Stimulated activated CD4-positive, alpha-beta T cell treated with anti-CD3 and anti-CD28 coated beads, Interleukin-4, amount 100 ng/mL, for 48 hours (primary cell): ENCODE measurements at regions not wholly inside any gene's neighbourhood (a gene's known extent, or its start where the extent isn't known, plus 50 kb on each side); places are given as distances from the start of the nearest gene placed in this dataset.
"Not testable (repeated sequence)": the region's sequence is repeated elsewhere in the genome, so short reads cannot be mapped to it uniquely, and the experiment has no call there.

ENCODE experiments used
- DNase-seq, 2 donors: peaks; one replicate each; pipeline ENCODE4 v3.0.0-alpha.2; 2020; ENCODE audit warnings: low read depth in 2 of 2

GRCh38 chr6:131427434-131428058 lies 145.5 kb upstream of the ARG1 start:
- DNase-seq = no peak

DNA sequence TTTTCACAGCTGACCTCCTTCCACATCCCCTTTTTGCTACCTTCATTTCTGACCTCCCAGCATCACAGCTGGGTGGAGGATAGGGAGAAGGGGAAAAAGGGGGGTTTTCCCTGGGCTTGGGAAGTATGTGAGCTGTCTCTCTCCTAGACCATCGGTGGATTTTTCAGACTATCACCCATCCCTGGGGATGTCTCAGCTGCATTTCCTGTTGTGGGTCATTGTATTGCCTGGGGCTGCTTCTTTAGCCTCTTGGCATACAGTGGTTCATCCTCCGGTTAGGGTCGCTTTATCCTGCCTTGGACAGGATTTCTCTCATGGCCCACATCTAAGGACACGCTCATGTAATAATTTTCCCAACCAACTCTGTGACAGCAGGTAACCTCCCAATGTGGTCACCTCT lies 142.5 kb upstream of the ARG1 start:
- no peak for DNase-seq

- DNase-seq = no peak
These were observed 141.3 kb upstream of the ARG1 start for GRCh38 chr6:131431718-131432117.

DNA sequence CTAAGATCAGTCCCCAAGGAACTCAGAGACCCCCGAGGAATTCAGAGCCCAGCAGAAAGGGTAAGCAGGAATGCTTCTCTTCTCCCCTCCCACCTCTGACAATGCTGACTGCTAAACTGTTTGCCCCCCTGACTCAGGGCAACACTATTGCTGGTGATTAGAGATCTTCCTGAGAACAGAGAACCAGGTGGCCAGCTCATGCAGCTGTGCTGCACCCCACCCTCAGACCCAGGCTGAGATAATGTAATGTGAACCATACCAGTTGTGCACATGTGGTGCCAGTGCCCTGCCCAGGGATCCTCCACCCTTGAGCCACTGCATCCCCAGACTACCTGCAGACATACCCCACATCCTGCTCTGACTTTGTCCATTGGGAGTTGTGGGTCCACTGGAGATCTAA lies 139.1 kb upstream of the ARG1 start:
- no peak for DNase-seq

DNA sequence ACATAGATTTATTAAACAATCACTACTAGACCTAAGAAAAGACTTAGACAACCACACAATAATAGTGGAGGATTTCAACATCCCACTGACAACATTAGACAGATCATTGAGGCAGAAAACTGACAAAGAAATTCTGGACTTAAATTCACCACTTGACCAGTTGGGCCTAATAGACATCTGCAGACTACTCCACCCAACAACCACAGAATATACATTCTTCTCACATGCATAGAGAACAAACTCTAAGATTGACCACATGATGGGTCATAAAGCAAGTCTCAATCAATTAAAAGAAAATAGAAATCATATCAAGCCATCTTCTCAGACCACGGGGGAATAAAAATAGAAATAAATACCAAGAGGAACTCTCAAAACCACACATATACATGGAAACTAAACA lies 136.7 kb upstream of the ARG1 start:
- DNase-seq = no peak

- DNase-seq = no peak
These were observed 130.0 kb upstream of the ARG1 start for GRCh38 chr6:131443014-131443413.

- DNase-seq = peak in 1 of 2 donors; percentile 19
These were observed 129.5 kb upstream of the ARG1 start for GRCh38 chr6:131443514-131443913.

- not testable (repeated sequence) for DNase-seq
These were observed 127.7 kb upstream of the ARG1 start for GRCh38 chr6:131445356-131445755.

DNA sequence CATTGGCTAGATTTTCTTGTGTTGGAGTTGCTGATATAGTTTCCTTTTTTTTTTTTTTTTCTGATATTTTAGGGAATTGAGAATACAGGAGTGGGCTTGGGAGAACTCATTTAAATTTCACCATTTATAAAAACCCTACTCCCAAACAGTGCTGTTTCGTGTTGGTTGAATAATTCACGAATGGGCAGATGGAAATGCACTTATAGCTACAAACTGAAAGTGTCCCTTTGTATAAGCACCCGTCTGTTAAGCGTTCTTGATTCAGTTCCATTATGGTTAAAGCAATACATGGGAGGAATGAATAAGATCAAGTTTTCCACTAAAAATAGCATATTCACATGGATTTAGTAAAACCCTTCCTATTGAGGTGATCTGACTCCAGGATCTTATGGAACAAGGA lies 122.2 kb upstream of the ARG1 start:
- DNase-seq = no peak

DNA sequence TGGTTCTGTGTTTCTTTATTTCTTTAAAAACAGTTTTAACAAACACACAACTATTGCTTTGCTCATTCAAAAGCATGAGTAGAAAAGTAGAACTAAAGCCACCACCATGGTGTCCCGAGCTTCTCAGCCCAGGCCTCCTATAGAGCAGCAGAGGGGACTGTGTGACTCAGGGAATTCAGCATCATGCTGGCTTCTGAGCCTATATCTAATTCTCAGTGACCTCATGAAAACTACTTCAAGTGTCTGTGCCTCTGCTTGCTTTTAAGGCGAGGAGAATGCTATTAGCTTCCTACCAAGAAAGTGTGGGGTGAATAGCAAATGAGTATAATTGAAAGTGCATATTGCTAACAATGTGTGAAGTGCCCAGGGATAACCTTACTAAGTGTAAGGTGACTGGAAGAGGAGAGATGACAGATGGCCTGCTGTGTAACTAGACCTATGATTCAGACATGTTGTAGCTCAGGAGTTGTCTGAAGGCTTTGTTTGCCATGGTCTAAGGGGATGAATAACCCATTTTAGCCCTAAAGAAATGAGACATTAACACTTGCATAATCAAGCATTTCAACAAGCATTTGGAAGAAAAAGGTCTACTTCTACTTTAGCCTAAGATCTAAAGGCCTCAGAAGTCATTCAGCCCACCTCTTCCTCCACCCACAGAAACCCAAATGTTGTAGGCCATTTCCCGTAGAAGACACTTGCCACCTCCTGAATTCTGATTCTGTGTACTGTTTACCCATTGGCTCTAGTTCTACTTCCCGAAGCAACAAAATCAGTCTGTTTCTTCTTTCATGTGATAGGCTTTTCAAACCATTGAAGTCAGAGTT lies 121.5 kb upstream of the ARG1 start:
- no peak for DNase-seq

DNA sequence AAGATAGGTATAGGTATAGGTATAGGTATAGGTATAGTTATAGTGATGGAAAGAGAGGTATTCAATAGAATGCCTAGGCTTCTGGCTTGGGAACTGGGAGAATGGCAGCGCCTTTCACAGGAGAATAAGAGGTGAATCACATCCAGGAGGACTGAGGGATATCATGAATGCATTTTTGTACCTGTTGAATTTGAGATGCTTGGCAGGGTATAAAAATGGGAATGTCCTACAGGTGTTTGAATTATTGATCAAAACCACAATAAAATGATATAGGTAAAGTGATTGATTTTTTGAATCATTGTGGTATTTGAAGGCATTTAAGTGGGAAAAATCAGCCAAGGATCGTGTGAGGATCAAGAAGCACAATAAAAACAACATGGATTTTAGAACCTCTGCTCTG lies 119.2 kb upstream of the ARG1 start:
- DNase-seq = no peak

GRCh38 chr6:131456565-131456964 lies 116.5 kb upstream of the ARG1 start:
- no peak for DNase-seq

- DNase-seq = no peak
These were observed 114.0 kb upstream of the ARG1 start for GRCh38 chr6:131459005-131459404.

DNA sequence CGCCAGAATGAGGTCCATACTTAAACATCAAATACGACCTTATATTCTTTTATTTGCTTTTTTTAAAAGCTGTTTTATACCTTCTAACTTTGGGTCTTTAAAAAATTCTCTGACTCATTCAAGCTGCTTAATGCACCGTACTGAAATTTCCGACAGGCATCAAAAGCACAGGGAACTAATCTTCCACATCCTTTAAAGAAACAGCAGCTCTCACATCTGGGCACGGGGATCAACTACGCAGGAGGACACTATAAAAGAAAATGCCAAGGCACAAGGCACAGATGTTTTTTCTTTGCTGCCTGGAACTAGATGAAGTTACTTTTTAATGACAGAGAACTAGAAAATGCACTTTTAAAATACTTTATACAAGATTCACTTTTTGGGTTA lies 112.4 kb upstream of the ARG1 start:
- DNase-seq = no peak

- no peak for DNase-seq
These were observed 103.9 kb upstream of the ARG1 start for GRCh38 chr6:131469130-131469529.

DNA sequence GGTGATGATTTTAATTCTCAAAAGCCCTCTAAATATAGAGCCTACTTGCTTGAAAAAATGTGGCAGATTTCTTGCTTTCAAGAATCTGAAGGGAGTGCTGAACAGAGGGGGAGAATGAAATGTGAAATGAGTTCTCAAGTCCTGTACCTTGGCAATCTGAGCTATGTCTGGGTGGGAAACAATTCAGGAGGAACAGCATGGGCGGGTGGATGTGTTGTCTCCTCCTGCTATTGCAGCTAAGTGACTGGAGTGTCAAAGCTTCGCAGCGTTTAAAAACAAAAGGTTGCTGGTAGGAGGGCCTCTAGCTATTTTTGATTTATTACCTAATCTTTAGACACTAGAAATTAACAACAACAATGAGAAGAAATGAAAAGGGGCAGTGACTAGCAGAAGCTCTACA lies 102.5 kb upstream of the ARG1 start:
- DNase-seq = no peak

- no peak for DNase-seq
These were observed 101.7 kb upstream of the ARG1 start for GRCh38 chr6:131471331-131471730.

DNA sequence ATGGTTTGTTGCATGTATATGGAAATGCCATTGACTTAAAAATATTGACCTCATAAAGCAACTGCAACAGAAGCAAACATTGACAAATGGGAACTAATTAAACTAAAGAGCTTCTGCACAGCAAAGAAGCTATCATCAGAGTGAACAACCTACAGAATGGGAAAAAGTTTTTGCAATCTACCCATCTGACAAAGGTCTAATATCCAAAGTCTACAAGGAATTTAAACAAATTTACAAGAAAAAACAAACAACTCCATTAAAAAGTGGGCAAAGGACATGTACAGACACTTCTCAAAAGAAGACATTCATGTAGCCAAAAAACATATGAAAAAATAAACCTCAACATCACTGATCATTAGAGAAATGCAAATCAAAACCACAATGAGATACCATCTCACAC lies 99.7 kb upstream of the ARG1 start:
- not testable (repeated sequence) for DNase-seq

- no peak for DNase-seq
These were observed 96.7 kb upstream of the ARG1 start for GRCh38 chr6:131476362-131476761.

DNA sequence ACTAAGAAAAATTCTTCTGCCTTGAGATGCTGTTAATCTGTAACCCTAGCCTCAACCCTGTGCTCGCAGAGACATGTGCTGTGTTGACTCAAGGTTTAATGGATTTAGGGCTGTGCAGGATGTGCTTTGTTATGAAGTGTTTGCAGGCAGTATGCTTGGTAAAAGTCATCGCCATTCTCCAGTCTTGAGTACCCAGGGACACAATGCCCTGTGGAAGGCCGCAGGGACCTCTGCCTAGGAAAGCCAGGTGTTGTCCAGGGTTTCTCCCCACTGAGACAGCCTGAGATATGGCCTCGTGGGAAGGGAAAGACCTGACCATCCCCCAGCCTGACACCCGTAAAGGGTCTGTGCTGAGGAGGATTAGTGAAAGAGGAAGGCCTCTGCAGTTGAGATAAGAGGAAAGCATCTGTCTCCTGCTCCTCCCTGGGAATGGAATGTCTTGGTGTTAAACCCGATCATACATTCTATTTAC lies 94.2 kb upstream of the ARG1 start:
- not testable (repeated sequence) for DNase-seq

DNA sequence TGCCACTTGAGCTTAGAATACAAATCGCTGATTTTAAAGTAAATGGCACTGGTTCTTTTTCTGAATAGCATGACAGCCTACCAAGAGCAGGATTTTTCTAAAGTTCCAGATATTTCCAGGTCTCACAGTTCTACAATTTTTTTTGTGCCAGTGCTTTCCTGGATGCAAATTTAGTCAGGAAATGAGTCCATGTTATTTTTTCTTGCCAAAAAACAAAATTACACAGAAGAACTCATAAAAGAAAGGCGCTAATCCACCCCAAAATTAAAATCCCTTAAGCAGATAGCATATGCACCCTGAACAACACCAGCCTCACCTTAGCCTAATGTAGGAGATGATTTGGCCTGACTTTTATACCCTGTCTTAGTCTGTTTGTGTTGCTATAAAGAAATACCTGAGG lies 86.4 kb upstream of the ARG1 start:
- DNase-seq = no peak

DNA sequence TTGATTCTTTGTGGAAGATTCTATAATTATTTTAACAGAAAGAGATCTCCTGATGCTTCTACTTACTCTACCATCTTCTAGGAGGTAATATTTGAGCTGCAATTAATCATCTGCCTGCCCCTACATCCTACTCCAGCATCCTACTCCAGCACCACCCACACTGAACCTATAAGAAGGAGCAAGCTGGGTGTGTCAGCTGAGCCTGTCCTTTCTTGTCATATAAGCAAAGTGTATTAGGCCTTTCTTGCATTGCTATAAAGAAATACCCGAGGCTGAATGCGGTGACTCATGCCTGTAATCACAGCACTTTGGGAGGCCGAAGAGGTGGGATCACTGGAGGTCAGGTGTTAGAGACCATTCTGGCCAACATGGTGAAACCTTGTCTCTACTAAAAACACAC lies 84.2 kb upstream of the ARG1 start:
- DNase-seq = no peak

GRCh38 chr6:131490441-131490840 lies 82.6 kb upstream of the ARG1 start:
- no peak for DNase-seq
